ENCODE measurements at regions not wholly inside any gene's neighbourhood (a gene's known extent, or its start where the extent isn't known, plus 50 kb on each side); places are given as distances from the start of the nearest gene placed in this dataset.

DNA sequence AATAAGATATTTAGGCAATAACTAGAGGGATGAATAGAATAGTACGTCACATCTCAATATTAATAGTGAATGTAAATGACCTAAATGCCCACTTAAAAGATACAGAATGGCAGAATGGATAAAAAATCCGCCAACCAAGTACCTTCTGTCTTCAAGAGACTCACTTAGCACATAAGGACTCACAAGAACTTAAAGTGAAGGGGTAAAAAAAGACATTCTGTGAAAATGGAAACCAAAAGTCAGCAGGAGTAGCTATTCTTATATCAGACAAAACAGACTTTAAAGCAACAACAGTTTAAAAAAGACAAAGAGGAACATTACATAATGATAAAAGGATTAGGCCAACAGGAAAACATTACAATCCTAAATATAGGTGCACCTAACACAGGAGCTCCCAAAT is 56.7 kb upstream of the DSC1 start:
- TF ChIP-seq, protein P1, sequence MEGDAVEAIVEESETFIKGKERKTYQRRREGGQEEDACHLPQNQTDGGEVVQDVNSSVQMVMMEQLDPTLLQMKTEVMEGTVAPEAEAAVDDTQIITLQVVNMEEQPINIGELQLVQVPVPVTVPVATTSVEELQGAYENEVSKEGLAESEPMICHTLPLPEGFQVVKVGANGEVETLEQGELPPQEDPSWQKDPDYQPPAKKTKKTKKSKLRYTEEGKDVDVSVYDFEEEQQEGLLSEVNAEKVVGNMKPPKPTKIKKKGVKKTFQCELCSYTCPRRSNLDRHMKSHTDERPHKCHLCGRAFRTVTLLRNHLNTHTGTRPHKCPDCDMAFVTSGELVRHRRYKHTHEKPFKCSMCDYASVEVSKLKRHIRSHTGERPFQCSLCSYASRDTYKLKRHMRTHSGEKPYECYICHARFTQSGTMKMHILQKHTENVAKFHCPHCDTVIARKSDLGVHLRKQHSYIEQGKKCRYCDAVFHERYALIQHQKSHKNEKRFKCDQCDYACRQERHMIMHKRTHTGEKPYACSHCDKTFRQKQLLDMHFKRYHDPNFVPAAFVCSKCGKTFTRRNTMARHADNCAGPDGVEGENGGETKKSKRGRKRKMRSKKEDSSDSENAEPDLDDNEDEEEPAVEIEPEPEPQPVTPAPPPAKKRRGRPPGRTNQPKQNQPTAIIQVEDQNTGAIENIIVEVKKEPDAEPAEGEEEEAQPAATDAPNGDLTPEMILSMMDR (IDR thresholded peaks at IDR 0.05), result no peak
- no peak for TF ChIP-seq POLR2A (IDR thresholded peaks at IDR 0.05)

All from testis (tissue), 2 donors.